K562 (cell line): ENCODE measurements at regions not wholly inside any gene's neighbourhood (a gene's known extent, or its start where the extent isn't known, plus 50 kb on each side); places are given as distances from the start of the nearest gene placed in this dataset.

Experiments
- BMI1 ChIP-seq: fragments of 150-350 bp; IDR thresholded peaks from 2 replicates; pipeline ENCODE4 v1.6.1; 2014; ENCODE audit warnings: low read length
- FOXP4 ChIP-seq: sonication (generic); formaldehyde crosslinking; IDR thresholded peaks from 2 replicates; pipeline ENCODE4 v1.8.0; 2022; ENCODE audit warnings: mild to moderate bottlenecking, missing genetic modification reagents, borderline replicate concordance
- HOXB6 ChIP-seq: fragments of 250-450 bp; sonication (Bioruptor Pico); IDR thresholded peaks from 2 replicates; pipeline ENCODE4 v1.5.1; 2022; ENCODE audit warnings: mild to moderate bottlenecking, borderline replicate concordance
- MAZ ChIP-seq, 2 experiments: fragments of 450-650 bp in 1 of 2; sonication (generic) in 1 of 2; formaldehyde crosslinking; IDR thresholded peaks in 1 of 2; conservative IDR thresholded peaks in 1 of 2; 2 replicates each; pipeline versions ENCODE4 v1.4.0 to v1.5.0; 2020; ENCODE audit warnings: mild to moderate bottlenecking in 1 of 2, missing genetic modification reagents in 1 of 2
- SREBF2 ChIP-seq: sonication (generic); formaldehyde crosslinking; IDR thresholded peaks from 2 replicates; pipeline ENCODE4 v1.4.0; 2020; ENCODE audit warnings: mild to moderate bottlenecking, missing genetic modification reagents
- TF ChIP-seq, protein P1 (sequence below): fragments of 250-450 bp; sonication (Bioruptor Pico); IDR thresholded peaks from 2 replicates; pipeline ENCODE4 v1.8.0; 2021; ENCODE audit warnings: mild to moderate bottlenecking, moderate library complexity
- TF ChIP-seq, protein P2 (sequence below): fragments of 250-450 bp; sonication (Bioruptor Pico); IDR thresholded peaks from 2 replicates; pipeline ENCODE4 v1.4.0; 2020; ENCODE audit warnings: mild to moderate bottlenecking, moderate library complexity

DNA sequence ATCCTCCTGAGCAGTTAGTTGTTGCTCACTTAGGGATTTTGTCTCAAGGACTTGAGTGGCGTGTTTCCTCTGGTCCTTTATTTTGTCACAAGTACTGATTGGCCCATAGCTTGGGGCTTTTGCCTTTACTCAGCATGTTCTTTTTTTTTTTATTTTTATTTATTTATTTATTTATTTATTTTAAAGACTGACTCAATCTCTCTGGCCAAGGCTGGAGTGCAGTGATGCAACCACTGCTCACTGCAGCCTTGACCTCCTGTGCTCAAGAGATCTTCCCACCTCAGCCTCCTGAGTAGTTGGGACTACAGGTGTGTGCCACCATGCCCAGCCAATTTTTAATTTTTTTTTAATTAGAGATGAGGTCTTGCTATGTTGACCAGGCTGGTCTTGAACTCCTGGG is 223.9 kb upstream of the TPM1 start (continued):
- TF ChIP-seq SREBF2, result no peak
- TF ChIP-seq HOXB6 (CRISPR knock-in tag), result no peak
- no peak for TF ChIP-seq BMI1
- TF ChIP-seq, protein P1, sequence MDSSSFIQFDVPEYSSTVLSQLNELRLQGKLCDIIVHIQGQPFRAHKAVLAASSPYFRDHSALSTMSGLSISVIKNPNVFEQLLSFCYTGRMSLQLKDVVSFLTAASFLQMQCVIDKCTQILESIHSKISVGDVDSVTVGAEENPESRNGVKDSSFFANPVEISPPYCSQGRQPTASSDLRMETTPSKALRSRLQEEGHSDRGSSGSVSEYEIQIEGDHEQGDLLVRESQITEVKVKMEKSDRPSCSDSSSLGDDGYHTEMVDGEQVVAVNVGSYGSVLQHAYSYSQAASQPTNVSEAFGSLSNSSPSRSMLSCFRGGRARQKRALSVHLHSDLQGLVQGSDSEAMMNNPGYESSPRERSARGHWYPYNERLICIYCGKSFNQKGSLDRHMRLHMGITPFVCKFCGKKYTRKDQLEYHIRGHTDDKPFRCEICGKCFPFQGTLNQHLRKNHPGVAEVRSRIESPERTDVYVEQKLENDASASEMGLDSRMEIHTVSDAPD (CRISPR knock-in tag), result no peak
- TF ChIP-seq MAZ (CRISPR knock-in tag; conservative IDR thresholded peaks at IDR 0.05 in 1 of 2, IDR thresholded peaks at IDR 0.05 in 1 of 2), result no peak
- TF ChIP-seq, protein P2, sequence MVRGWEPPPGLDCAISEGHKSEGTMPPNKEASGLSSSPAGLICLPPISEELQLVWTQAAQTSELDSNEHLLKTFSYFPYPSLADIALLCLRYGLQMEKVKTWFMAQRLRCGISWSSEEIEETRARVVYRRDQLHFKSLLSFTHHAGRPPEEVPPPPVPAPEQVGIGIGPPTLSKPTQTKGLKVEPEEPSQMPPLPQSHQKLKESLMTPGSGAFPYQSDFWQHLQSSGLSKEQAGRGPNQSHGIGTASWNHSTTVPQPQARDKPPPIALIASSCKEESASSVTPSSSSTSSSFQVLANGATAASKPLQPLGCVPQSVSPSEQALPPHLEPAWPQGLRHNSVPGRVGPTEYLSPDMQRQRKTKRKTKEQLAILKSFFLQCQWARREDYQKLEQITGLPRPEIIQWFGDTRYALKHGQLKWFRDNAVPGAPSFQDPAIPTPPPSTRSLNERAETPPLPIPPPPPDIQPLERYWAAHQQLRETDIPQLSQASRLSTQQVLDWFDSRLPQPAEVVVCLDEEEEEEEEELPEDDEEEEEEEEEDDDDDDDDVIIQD (CRISPR knock-in tag), result no peak
- TF ChIP-seq FOXP4, result no peak
